Epidermal melanocyte (primary cell): ENCODE measurements at regions not wholly inside any gene's neighbourhood (a gene's known extent, or its start where the extent isn't known, plus 50 kb on each side); places are given as distances from the start of the nearest gene placed in this dataset.
A peak's percentile ranks its signal among the peaks of the same experiment; 100 is the strongest.

Experiments
- DNase-seq: peaks from one replicate; pipeline ENCODE4 v3.0.0; 2011; ENCODE audit warnings: low spot score; ENCODE audit not compliant: insufficient read length

DNA sequence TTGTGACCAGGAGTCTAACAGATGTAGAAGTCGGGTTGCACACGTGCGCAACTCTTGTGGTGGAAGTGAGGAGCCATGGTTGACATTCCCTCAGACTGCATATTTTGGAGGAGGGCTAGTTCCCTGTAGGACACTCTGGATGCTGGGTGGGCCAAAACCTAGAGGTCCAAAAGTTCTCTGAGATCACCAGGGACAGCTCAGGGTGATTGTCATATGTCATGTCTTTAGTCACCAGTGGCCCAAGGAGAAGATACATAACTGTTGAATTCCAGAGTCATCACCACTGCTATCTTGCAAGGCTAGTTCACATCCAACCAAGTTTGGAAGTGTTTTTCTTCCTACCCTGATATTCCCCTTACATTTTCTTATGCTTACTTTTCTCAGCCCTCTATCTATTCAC, 95.2 kb upstream of the C3orf80 start:
- DNase-seq = no peak

DNA sequence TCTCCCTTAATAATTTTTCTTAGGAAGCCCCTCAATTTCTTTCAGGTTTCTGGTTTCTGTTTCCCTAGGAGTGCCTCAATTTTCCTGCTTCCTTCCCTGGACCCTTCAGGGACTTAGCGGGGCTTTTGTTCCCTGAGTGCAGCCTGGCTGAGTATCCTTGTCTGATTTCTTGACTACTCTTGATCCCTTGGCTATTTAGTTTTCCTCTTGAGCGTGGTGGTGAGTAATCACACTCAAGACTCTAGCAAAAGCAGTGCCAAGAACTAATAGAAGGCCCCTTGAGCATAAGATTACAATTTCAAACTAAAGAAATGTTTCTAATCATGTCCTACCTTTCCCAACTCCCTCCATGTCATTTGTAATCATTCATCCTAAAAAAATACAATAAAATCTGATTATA, 94.3 kb upstream of the C3orf80 start:
- no peak for DNase-seq

DNA sequence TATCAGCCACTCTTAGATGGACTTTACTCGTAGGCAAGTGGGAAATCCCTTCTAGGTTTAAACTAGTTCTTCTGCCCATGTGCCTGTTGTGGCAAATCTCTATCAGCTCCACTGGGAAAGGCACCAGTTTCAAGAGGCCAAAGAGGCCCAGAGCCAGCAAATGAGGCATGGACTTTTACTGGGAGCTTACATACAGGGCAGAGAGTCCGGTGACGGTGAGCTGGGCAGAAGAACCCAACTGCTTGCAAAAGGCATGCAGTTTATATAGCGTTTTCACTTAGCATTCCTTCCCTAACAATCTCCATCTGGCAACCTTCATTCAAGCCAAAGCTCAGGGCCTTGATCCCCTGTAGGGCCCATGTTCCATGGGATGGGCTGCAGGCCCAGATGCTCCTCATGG, 93.0 kb upstream of the C3orf80 start:
- no peak for DNase-seq

DNA sequence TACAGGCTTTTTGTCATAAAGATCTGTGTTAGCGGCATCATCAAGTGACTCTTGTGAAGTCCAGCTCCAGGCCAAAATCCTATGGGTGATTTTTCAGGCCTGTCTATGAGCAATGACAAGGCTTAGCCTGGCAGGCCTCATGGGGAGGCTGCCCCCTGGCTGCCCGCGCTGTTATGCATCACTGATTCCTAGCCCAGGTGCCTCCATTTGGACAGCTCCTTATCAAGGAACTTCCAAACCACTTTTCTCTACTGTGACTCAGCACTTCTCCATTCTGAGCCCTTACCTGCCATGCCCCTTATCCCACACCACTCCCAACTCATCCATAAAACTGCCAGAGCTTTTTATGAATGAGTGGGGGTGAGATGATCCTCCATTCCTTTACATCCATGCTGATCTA, 91.5 kb upstream of the C3orf80 start:
- DNase-seq = no peak

DNA sequence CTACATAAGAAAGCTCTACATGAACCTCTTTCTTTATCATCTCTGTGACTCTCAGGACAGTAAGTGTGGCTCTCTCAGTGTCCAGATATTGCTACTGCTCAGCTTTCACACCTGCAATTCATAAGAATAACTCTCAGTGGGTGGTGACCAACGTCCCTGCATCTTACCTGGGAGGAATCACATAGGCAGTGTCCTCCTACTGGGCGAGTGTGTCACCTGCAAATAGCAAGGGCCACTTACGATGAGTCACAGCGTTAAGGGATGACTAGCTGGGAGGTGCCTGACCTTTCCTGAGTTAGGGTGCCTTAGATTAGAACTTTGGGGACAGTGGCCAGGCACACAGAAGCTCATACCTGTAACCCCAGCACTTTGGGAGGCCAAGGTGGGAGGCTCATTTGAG, 90.8 kb upstream of the C3orf80 start:
- DNase-seq = no peak

DNA sequence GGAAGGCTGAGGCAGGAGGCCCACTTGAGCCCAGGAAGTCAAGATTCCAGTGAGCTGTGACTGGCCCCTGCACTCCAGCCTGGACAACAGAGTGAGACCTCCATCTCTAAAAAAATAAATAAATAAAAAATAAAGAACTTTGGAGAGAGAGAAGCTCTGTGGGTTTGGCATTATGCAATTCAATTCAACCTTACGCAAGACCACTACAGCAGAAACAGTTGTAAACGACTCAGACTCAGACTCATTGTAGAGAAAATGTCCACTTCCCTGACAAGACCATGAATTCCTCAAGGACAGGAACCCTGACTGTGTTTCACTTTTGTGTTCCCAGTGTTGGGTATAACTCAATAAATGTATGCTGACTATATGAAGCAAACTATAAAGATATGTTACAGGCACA, 90.3 kb upstream of the C3orf80 start:
- DNase-seq = no peak

DNA sequence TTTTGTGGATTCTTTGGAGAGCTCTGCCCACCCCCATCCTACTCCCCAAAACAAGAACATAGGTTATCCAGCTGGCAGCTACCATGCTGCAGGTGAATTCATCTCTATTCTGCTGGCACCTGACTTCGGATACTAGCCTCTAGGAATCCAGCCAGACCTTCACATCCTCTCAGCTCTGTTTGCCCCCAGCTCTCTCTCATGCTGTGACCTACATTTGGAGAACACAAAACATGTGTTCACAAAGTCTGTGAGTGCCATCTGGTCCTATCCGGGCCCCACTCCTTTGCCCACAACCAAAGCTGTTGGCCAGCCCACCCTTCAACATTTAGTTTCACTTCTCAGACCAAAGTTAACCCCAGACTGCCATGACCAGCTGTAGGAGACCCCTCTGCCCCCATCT, 89.4 kb upstream of the C3orf80 start:
- no peak for DNase-seq

DNA sequence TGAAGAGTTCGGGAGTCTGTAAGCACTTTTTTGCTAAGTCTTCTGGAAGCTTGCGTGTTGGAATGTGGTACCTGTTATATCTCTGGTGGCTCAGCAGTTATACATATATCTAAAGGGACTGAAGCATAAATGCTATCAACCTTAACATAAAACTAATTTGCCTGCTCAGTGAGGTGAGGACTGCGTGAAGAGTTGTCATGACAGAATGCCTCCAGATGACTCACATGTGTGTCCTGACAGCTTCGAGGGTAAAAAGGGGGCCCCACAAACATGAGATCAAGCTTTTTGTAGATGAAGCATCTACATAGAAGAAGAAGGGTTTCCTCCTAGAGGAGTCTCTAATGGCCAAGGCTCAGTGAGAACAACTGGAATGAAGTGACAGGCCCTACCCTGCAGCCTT, 88.8 kb upstream of the C3orf80 start:
- DNase-seq = no peak

DNA sequence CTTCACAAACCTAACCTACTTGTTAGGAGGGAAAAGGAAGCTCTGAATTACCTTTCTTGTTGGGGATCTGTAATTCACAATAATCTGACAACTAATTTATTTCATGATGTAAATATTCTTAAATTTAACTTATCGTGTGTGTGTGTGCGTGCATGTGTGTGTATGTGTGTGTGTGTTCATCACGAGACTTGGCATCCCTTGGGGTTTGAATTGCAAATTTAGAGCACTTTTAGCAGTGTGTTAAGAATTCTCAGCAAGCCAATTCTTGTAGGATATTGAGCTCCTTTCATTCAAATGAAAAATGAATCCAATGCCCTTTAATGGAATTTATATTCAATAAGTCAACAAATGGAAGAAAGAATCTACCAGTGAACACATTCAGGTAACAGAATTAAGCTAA, 85.9 kb upstream of the C3orf80 start:
- no peak for DNase-seq

DNA sequence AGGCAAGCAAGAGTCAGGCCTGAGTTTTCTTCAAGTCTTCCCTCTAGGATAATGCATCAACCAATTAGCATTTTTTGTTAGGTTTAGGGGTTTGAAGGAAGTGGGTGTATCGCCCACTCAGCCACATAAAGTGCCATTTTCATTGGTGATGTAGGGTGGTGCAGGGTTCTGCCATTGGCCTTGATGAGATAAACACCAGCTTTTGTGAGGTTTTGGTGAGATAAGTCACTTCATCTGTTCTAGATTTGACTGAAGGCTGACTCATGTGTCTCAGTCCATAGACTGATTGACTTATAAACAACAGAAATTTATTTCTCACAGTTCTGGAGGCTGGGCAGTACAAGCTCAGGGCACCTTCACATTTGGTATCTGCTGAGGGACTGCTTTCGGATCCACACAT, 84.5 kb upstream of the C3orf80 start:
- no peak for DNase-seq

DNA sequence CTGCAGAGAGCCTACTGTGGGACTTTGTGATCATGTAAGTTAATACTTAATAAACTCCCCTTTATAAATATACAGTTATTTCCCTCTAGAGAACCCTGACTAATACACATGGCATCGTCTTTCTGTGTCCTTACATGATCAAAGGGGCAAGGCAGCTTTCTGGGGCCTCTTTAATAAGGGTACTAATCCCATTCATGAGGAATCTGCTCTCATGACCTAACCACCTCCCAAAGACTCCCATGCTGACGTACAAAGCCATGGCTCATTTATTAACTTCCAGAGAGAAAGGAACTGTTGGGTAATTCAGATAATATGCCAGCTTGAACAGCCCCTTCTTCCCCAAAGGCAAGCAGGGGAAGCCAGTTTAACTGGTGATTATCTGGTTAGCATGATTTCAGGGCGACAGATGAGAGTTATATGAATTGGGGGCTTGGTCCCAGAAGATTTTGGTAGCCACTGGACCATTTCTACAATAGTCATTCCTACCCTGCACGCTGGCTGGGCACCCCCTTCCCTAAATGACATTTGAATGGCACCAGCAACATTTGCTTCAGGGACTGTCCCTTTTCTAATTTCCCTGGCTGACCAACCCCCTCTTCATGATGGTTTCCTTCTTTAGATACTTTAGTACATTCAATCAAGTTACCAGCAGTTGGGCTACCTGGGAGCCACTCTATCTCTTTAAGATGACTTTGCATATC, 83.6 kb upstream of the C3orf80 start:
- DNase-seq = no peak

DNA sequence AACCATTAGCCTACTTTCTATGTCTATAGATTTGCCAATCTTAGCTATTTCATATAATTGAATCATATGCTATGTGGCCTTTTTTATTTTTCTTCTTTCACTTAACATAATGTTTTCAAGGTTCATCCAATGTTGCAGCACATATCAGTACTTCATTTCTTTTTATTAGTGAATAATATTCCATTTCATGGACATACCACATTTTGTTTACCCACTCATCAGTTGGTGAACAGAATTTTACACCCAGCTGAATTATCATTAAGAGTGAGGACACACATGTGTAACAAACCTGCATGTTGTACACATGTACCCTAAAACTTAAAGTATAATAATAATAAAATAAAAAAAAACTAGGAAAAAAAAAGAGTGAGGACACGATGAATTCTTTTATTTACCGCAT, 81.7 kb upstream of the C3orf80 start:
- no peak for DNase-seq

DNA sequence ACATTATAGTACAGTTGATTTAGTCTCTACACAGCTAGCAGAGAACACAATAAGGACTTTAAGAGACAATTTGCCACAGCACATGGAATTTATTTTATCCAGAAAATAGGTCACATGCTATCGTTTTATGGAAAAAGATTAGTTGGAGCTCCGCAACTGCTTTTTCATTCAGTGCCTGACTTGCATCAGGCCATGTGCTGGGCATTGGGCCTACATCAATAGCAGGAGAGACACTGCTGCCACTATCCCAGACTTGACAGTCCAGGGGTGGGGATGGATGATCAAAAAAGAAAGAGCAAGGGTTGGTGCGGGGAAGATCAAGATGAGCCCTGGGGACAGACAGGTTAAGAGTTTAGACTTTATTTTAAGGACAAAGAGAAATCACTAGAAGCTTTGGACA, 75.2 kb upstream of the C3orf80 start:
- DNase-seq = no peak

DNA sequence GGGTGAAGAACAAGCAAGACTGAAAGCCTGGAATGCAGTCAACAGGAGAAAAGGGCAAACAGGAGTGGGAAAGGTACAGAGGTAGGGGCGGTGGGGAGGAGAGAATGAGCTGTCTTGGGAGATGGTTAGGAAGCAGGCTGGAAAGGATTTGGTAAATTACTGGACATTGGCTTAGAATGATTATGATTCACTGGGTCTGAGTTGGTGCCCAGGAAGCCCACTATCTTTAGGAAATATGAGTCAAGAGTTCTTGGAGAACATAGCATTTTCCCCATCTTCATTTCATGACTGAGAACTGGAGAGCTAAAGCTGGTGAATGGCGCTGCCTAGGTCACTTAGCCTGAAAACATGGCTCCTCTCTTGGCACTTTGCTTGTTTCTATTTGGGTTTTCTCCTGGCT, 74.7 kb upstream of the C3orf80 start:
- DNase-seq = no peak

DNA sequence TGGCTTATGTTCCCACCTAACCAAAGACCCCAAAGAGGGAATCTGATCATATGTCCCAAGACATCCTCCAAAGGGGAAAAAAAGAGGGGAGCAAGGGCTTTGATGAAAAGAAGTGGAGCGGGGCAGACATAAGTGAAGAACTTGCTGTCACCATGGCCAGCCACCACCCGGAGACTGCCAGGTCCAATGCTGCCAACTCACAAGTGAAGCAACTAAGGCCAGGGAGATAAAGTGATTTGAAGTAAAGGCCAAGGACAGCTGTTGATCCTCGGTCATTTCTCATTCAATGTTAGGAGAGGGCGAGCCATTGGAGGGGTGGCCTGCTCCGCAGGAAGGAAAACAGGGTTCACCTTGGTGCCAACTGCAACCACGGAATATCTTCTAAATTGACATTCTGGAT, 72.6 kb upstream of the C3orf80 start:
- no peak for DNase-seq

DNA sequence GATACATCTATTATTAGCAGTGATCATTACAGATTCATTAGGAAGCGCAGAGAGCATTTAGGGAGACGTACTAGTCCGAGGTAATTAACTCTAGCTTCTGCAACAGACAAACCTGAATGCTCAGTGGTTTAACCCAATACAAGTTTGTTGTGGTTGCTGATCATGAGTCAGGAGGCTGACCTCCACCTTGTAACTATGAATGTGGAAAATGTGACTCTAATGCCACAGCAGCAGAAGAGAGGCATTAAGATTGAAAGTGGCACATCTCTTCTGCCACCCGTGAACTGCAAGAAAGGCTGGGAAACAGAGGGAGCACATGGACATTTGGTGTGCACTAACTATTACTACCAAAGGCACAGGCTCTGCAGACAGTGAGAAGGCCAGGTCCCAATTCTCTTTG, 71.2 kb upstream of the C3orf80 start:
- DNase-seq = no peak

DNA sequence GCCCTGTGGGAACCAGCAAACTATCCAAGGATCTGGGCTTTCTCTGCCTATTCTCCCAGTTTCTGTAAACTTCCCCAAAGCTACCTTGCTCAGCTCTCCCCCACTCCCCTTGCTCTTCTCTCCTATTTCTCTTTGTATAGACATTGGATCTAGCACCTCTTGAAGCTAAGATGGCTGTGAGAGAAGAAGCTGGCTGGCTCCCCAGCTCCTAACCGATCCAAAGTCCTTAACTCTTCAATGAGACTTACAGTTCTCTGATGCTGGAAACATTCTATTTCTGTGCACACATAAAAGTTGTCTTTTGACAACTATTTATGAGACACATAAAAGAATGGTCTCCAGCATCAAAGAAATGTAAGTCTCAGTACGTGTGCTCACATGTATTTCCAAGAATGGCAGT, 70.6 kb upstream of the C3orf80 start:
- no peak for DNase-seq

DNA sequence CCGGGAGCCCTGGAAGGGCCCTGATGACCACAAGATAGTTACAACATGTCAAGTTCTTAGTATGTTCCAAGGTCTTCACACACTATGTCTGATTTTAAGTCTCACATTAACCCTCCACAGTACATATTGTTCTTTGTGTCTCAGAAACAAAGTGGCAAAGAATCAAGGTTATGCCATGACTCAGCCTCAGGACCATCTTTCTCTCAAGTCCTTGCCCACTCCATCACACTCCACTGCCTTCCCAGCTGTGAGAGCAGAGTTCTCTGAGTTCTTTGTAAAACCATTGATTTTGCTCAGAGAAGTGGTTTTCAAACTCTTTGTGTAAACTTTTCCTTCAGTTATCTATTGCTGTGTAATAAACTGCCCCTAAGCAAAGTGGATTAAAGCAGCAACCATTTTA, 67.9 kb upstream of the C3orf80 start:
- no peak for DNase-seq

DNA sequence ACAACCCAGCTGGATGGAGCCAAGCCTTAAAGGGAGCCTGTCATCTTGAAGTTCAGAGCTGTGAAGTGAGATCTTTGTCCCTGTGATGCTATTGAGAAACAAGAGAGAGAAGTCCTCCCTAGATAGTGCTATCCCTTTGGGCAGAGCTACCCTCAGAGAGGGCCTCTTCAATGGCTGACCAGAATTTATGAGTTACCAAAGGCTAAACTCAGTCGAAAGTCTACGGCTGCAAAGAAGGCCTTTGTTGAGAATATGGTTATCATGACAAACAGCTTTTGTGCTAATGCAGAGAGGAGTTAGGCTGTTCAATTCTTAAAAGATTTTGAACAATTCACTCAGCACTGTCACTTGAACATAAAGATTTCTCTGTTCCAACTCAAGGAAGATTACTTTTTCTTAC, 65.9 kb upstream of the C3orf80 start:
- peak; percentile 66 for DNase-seq

DNA sequence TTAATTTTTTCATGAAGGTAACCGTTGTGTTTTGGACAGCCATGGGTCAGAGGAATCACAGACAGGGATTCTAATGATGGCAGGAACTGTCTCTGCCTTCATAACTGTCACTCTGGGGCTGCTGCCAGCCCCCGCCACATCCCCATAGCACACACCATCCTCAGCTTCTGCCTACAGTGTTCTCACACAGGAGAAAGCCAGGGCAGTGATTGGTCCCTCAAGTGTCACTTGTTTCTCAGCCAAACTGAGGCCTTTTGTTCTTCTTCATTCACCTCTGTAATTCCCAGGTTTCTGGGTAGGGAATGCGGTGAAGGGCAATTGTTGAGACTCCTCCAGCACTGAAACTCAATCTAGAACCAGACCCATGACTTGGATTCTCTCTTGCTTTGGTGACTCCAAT, 65.4 kb upstream of the C3orf80 start:
- no peak for DNase-seq

DNA sequence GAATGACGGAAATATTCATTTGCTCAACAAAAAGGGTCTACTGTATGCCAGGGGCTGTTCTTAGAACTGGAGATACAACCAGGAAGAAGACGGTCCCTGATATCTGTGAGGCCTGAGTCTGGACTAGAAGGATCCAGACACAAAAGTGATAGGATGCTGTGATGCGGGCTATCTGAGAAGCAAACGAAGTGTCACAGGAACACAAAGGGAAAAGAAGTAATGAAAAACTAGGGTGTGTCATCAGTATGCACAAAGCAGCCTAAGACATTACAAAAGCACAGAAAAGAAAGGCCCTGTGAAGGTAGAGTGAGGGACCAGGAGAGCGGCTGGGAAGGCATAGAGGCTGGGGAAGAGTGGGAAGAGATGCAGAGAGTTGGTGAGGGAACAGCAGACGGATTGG, 63.3 kb upstream of the C3orf80 start:
- no peak for DNase-seq

DNA sequence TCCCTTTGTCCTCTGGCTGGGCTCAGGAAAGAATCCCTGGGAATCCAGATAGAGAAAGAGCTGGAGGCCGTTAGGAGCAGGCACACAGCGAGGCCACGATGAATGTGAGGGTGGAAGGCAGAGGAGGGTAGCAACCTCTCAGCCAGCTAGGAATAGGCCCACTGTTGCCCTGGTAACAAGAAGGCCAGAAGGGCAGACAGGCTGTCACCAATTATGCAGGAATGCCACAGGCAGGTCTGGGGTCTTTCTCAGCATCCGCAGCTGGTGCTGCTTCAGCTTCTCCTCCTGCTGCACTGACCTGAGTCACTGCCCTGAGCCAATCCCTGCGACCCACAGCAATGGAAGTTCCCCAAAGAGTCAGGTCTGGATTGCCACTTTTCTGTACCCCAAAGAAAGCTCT, 62.8 kb upstream of the C3orf80 start:
- no peak for DNase-seq

DNA sequence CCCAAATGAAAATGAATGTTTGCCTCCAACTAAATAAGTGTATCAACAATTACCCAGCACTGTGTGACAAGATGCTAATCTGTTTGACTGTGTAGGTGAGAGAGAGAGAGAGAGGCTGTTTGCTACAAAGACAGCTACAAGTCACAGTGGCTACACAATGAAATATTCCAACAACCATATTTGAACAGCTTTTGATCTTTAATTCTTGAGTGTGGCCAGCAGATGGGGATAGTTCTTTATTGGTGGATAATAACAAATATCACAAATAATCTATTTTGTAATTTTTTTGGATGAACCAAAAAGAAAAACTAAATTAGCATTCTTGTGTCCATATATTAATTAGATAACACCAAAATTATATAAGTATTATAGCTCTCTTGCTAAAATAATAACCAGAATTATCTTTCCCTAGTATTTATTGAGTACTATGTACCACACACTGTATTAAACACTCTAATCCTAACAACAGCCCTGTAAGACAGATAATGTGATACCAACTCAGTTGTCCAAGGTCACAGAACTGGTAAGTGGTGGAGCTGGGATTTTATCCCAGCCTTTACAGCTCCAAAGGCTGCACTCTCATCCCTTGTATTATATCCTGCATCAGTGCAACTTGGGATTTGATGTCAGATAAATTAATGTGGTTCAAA, 61.9 kb upstream of the C3orf80 start:
- no peak for DNase-seq

DNA sequence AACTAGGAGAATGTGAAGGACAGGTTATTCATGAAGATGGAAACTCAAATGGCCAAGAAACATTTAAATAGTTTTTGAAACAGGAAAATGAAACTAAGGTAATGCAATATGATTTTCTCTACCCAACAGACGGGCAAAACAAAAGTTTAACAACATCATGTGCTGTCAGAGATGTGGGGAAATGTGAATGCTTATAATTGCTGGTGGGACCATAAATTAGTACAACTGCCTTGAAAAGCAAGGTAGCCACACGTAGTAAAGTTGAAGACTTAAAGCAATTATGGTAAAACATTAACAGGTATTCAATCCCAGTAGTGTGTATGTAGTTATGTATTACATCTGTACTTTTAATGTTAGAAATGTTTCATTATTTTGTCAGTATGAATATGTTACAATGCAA, 57.0 kb upstream of the C3orf80 start:
- DNase-seq = no peak
